HG03064 (cell line): ENCODE measurements at regions not wholly inside any gene's neighbourhood (a gene's known extent, or its start where the extent isn't known, plus 50 kb on each side); places are given as distances from the start of the nearest gene placed in this dataset.

Experiments
- ATAC-seq: cut with Tn5 transposase; IDR thresholded peaks from one replicate; pipeline ENCODE4 v1.9.1; 2021; ENCODE audit warnings: low read depth; ENCODE audit not compliant: unreplicated experiment

DNA sequence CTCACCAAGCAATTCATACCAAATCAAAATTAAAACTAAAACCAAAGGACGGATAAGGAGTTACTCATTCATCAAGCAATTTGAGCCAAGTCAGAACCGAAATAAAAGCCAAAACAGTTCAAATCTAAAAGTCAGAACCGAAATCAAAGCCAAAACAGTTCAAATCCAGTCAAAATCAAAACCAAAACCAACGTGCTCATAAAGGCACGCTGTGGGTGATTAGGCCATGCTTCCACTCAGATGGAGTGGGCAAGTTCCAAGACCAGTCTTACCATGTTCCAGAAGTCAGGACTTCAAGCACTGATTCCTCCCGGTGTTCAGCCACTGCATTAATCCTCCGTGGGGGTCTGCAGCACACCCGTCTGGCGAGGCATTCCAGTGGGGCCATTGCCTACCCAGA is 409.3 kb downstream of the TGFB2 start:
- ATAC-seq, result no peak

DNA sequence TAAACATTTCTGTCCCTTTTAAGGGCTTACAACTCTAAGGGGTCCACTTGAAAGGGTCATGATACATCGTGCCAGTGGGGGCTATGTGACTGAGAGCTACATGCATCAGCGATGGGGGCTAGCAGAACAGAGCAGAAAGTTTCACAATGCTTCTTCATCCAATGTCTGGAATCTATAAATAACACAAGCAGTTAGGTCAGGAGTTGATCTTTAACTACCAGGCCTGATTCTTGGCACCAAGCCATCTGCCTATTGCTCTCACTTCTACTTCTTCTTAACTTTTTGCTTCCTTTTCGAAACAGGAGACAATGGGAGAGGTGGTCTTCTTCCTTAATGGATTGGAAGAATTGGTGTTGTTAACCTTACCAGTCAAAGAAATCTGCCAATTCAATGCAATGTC is 410.0 kb downstream of the TGFB2 start:
- no peak for ATAC-seq

DNA sequence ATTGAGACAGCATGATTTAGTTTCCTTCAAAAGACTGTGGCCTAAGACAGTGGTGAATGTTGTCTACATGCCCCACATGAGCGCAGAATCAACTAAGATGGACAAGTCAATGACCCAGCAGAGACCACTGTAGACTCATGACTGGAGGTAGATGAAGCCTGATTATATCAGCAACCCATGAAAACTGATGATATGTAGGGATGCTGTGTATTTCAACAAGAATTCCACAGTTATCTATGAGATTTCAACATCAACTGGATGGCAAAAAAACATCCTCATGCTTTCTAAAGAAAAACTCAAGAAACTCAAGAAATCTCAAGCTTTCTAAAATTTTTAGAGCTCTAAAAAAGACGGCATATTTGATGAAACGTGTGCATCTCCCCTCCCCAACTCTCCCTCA is 413.9 kb upstream of the LYPLAL1 start:
- no peak for ATAC-seq

DNA sequence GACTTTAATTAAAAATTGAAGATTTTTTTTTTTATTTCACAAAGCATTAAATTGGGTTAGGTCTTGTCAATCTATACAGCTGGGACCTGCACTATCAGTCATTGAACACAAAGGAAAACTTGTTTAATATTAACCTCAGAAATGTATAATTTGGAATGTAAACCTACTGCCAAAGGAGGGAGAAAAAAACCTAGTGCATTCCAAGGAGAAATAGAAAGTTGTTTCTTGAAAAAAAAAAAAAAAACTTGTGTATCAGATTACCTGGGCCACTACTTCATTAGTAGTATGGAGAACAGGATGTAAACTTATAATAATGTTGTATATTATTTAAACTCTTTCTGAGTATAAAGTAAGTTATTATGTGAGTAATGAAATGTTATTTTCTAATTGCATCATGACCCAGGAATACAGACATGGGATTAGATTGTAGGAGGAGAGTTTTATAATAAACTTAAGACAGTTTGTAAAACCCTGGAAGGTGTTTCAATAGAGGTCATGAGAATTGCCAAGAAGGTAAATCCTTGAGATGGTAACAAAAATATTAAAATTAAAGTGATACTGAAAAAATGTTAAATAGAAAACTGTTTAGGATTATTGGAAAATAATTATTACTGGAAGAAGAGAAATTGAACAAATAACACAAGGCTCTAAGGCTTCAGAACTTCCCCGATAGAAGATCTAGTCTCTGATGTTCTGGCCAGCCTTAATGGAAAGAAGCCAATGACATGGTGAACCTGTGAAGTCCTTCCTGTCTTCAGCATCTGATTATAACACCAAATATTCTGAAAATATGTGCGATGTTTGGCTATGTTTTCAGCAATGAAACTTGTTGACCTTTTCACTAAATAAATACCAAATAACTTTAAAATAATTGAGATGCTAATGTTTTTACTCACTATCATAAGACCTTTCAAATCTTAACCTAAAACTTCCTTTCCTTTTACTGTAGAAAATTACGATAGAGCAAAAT is 412.8 kb upstream of the LYPLAL1 start:
- ATAC-seq, result no peak

DNA sequence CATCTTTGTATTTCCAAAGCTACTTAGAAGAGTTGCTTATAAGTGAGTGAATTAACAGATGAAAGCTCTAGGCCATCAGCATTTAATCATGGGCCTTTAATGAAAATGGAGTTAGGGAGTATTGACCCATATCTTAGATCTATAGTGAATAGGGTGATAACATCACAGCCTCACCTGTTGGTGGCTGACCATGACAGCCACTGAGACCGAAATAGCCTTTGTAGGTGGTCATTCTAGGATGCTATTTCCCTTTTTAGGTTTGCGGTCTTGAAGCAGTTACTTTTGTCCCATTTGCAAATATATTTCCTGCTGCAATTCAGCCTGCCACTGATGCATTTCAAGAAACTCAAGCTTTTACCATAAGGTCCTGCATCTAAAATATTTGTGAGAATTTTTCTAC is 410.1 kb upstream of the LYPLAL1 start:
- ATAC-seq, result no peak

DNA sequence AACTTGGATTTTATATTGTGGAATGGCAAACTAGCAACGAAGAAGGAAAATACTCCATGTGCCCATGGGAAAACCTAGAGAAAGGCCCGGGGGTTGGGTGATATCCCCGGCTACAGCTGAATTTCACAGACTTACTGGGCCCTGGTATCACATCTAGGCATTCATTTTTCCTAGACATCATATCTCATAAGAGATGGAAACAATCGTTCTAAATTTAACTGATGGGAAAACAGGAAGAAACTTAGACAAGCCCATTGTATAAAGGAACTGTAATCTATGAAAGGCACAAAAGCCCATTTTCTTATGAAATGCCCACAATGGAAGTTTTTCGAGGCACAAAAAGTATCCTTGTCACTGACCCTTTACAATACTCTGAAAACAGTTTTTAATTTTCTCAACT is 407.9 kb upstream of the LYPLAL1 start:
- ATAC-seq, result no peak

DNA sequence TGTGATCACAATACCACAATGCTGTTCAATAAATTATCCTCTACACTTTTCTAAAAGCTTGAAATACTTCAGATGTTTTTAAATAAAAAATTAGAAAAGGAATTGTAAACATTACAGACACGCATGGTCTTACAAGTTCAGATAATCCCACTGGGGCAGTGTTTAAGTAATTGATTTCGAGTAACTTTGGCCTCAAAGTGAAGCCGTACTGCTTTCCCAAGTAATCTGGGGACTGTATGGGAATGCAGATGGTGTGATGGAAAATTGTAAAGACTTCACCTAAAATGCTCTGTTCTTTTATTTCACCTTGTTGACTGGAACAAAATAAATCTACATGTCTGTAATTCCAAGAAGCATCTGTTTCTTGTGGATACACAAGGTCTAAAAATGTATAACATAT is 401.7 kb upstream of the LYPLAL1 start:
- ATAC-seq, result no peak

DNA sequence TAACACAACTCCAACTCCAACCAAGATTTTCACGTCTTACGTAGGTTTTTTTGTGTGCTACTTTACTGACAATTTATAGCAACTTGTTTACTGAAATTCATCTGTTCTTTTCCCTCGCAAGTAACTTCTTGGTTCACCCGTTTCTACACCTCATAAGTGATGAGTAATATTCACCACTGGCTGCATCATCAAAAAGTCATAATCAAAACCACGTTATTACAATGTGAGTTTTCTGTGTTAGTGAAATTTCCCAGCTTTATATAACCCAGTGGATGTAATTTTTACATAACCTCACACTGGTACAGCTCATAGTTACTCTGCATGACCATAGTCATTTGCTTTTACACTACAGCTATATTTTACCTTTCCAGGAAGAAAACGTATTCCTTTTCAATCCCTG is 401.1 kb upstream of the LYPLAL1 start:
- ATAC-seq, result no peak

DNA sequence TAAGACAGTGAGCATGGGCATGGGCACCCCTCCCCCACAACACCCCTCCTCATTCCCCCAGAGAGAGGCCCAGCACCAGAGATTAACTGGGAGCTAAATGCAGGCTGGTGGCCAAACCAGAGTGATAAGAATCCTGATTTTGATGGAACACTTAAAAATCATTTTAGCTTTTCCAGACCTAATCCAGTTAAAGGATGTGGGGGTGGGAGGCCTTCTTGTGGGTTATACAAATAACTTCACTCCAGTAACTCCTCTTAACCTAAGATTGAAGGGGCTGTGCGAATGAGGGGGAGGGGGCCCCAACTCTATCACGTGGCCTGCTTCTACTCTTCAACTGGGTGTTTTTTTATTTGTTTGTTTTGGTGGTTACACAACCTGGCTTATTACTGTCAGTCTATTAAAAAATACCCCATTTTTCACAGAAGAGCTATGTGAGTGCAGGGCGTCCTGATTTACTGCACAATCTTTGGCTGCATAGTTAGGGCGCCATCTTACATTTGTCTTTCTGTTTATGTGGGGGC is 398.1 kb upstream of the LYPLAL1 start:
- ATAC-seq, result no peak

DNA sequence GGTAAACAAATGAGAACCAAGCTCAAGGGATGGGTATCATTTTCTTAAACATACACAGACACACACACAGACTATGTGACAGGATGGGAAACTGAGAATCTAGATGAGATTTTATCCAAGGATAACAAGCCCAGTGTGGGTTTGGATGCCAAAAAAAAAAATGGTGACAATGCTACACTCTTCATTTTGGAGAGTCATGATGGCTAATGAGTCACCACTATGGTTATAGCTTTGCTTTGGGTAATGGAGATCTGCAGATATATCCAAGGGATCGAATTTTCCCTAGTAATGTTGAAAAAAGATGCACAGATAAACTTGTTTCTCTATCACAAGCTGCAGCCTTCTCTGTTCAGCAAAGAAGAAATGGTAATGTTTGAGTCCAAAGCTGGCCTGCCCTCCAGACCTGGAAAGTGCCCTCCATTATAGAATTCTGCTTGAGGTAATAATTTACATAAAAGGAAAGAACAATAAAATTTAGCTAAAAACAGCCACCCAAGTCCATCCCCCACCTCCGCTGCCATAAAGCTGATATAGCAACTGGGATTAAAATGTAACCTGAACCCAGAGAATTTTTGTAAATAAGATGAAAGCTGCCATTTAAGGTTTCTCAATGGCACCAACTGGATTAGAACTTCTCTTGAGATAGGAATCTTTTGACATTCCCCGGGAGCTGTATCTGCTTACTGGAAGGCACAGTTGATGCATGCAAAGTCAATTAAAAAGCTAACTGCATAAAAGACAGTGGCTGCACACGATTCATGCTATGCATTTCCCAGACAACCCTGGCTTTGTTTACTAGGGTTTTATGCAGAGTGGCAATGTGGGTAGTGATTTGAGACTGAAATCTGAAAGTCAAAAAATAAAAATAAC is 395.2 kb upstream of the LYPLAL1 start:
- ATAC-seq, result no peak

DNA sequence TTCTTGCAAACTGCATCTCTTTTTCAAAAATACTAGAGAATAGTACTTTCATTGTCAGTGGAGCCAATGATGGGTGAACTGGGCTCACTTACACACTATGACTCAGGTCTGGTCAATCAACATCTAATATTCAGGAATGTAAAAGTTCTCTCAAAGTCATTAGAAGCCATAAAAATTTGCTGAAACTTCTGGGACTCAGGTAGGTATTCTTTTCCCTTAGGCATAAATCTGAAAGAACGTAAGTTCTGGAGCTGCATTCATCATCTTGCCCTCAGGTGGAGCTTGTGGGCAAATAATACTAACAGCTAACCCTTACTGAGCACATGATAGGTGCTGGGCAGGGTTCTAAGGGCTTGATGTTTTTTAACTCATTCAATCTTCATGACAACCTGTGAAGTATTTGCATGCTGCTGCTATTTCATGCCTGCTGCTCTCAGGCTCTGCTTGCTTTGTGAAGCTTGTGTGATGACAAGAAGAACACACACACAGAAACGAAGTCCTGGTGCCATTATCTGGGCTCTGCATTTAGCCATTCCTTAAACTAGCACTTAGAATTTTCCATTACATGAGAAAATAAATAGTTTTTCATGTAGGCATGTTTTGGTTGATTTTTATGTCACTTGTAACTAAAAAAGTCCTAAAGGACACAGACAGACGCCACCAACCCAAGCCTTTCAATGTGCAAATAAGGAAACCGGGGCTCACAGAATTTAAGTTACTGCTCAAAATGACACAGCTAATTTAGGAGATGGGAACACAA is 394.2 kb upstream of the LYPLAL1 start:
- ATAC-seq, result no peak

DNA sequence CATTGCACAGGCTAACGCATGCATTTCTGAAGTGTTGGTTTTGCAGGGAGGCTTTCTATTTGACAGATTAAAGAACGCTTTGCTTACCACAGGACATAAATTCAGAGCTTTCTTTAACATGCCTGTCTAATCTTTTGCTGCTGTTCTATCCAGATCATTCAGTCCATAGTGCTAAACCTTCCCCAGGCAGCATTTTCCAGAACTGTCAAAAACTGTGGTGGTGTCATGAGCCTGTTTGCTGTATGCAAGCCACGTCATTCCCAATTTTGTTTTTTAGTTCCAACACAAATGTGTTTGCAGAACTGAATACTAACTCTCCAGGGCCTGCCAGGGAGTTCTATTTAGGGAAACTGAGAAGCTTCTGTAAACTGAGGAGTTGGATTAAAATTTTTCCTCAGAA is 390.5 kb upstream of the LYPLAL1 start:
- no peak for ATAC-seq

DNA sequence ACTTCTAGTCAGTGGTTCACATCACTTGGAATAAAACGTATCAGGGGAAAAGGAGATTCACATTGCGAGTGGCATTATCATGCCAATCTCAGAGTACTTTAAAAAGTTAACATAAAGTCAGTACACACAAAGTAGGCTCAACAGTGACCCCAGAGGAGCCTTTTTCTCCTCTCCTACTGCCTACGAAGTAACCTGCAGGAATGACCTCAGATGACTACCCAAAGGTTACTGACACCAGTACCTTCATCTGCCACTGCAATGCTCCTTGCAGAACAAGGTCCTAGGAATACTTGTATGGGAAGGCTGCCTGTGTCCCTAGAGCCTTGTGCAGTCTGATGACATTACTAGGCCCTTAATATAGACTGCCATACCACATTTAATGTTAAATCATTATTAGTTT is 389.8 kb upstream of the LYPLAL1 start:
- ATAC-seq, result no peak

DNA sequence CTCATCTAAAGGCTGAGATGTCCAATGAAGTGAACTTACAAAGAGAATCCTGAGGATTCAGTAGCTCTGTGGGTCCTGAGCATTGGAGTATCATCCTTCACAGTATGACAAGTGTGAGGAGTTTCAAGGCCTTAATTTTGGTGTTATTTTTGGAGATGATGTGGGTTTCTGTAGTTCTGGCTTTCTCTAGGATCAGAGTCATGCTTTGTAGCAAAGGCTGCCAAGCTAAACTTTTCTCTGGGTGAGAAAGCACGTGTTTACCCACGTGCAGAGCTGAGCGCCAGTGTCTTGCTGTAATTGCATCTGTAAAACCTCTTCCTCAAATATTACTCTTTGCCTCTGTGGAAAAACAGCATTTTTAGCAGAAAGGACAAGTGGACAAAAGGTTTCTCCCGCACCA is 387.8 kb upstream of the LYPLAL1 start:
- ATAC-seq, result no peak

DNA sequence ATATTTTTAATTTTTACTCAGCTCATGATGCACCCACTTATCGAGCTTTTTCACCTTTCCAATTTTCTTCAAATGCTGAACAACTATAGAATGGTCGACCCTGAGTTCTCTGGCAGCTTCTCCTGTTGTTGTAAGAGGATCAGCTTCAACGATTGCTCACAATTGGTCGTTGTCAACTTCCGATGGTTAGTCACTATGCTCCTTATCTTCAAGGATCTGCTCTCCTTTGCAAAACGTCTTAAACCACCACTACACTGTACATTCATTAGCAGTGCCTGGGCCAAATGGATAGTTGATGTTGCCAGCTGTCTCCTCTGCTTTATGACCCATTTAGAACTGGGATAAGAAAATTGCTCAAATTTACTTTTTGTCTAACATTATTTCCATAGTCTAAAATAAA is 385.9 kb upstream of the LYPLAL1 start:
- ATAC-seq, result no peak

DNA sequence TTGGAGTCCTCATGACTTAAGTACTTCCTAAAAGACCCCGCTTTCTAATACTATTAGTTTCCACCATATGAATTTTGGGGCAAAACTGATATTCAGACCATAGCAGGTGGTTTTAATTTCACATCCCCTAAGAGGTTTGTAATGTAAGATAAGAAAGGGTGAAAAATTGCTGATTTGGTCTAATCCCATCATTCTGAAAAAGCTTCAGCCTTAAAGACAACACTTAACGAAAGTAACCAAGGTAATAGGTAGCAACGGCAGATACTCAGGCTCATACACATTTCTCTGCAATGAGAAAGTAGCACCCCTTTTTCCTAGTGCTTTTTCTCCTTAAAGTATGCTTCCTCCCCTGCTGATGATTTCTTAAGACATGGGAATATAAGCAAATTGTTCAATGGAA is 376.9 kb upstream of the LYPLAL1 start:
- ATAC-seq, result no peak

DNA sequence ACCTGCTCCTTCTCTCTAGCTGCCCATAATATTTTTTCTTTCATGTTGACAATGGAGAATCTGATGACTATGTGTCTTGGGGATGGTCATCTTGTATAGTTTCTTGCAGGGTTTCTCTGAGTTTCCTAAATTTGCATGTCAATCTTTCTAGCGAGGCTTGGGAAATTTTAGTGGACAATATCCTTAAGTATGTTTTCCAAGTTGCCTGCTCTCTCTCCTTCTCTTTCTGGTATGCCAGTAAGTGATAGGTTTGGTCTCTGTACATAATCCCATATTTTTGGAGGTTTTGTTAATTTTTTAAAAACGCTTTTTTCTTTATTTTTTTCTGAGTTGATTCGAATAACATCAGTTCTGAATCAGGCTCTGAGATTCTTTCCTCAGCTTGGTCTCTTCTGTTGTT is 370.9 kb upstream of the LYPLAL1 start:
- no peak for ATAC-seq

DNA sequence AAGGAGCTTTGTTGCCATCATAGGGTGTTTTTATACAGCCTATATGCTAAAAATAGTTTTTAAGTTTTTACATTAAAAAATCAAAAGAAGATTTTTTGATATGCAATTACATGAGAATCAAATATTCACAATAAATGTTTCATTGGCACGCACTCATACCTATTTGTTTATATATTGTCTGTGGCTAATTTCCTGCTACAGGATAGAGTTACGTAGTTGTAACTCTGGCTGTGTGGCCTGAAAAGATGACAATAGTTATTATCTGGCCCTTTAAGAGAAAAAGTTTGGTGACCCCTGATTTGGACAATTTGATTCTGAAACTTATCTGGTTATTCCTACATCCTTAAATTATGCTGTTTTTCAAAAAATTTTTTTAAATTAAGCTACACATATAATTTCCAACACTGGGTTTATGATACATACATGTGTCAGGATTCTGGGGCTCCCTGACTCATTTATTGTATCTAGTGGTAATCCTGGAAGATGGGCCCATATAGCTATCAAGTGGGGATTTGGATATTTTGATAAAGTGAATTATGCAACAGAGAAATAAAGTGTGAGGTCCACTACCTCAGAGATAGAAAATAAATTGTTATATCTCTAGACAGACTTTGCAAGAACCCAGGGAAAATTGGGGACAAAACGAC is 370.2 kb upstream of the LYPLAL1 start:
- ATAC-seq, result no peak

DNA sequence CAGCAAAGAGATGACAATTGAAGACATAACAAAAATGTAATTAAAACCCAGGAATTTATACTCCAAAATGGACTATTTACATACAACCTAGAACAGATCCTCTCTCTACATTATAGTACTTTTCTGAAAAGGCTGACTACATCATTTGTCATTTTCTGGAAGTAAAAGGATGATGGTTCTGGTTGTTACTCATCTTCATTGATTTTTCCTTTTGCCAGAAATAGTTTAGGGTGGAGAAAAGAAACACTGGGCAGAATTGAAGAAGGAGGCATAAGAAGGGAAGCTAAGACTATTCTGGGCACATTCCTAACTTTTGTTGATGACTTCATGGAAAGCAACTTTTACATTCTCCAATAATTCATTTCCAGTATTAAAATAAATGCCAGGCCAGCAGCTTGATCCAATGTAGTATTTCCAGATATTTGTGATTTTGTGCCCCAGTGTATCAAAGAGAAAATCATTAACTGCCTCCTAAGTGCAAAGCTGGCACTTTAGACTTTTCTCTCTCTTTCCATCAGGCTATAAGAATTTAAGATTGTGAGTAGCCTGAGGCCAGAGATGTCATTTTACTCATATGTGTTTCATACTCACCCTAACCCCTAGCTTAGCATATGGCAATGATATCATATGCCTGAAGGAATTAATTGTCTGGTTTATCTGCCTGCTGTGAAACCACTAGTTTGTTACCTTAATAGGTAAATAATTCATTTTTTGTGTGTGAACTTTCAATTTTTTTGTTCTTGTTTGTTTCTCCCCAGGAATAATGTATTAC is 369.5 kb upstream of the LYPLAL1 start:
- ATAC-seq, result no peak
